PFSK-1 (cell line): ENCODE measurements at regions not wholly inside any gene's neighbourhood (a gene's known extent, or its start where the extent isn't known, plus 50 kb on each side); places are given as distances from the start of the nearest gene placed in this dataset.

Source experiments
- POLR2AphosphoS5 ChIP-seq: IDR thresholded peaks from 2 replicates; pipeline ENCODE4 v1.6.1; 2012; ENCODE audit warnings: low read depth, mild to moderate bottlenecking, control low read depth, low read length, moderate library complexity
- REST ChIP-seq, 2 experiments: IDR thresholded peaks; 2 replicates each; pipeline versions ENCODE4 v1.6.1 to v1.8.0; 2011 to 2012; ENCODE audit warnings: low read depth in 2 of 2, low read length in 2 of 2, control low read depth in 1 of 2, inconsistent platforms in 1 of 2, mild to moderate bottlenecking in 1 of 2, moderate library complexity in 1 of 2; ENCODE audit not compliant: insufficient read depth in 1 of 2
- SIN3A ChIP-seq: IDR thresholded peaks from 2 replicates; pipeline ENCODE4 v1.6.1; 2012; ENCODE audit warnings: mild to moderate bottlenecking, low read length, moderate library complexity, borderline replicate concordance; ENCODE audit not compliant: insufficient read depth
- TAF1 ChIP-seq: IDR thresholded peaks from 2 replicates; pipeline ENCODE4 v1.6.1; 2012; ENCODE audit warnings: low read length, control low read depth, borderline replicate concordance; ENCODE audit not compliant: insufficient read depth

- TF ChIP-seq POLR2AphosphoS5: no peak
- TF ChIP-seq SIN3A: no peak
- no peak for TF ChIP-seq TAF1
- no peak for TF ChIP-seq REST (IDR thresholded peaks at IDR 0.05; ENCODE audit: insufficient read depth in 1 of 2, low read depth in 2 of 2, low read length in 2 of 2)
Measured at GRCh38 chr18:61702007-61702406, 190.8 kb downstream of the RNF152 start.
